IMR-90 (cell line): ENCODE measurements at regions not wholly inside any gene's neighbourhood (a gene's known extent, or its start where the extent isn't known, plus 50 kb on each side); places are given as distances from the start of the nearest gene placed in this dataset.

Experiments used
- ATAC-seq: fragments of 200-7000 bp; cut with Tn5 transposase; 2 replicates; pipeline ENCODE4 v1.9.1; 2020; ENCODE audit warnings: low read depth, mild to moderate bottlenecking, moderate library complexity
- BruUV-seq: library from RNA; stranded (reverse); fragments of 400-500 nt; replicated peaks from 2 replicates; lab custom pipeline; 2021; lab: Mats Ljungman, UMichigan
- CTCF ChIA-PET: fragments of 300-600 bp; formaldehyde crosslinking; extraction: SDS; loops from one replicate; lab custom pipeline; 2021; ENCODE audit warnings: antibody characterized with exemption; lab: Yijun Ruan, JAX
- POLR2A ChIA-PET: fragments of 300-600 bp; sonication (Branson Sonifier 250); formaldehyde crosslinking; loops from one replicate; lab custom pipeline; 2022; ENCODE audit warnings: antibody characterized with exemption; ENCODE audit not compliant: unreplicated experiment; lab: Charles Lee
- DNase-seq: peaks from one replicate; pipeline ENCODE4 v3.0.0; 2013
- H2AFZ ChIP-seq: replicated peaks from 2 replicates; pipeline ENCODE3; 2013; ENCODE audit warnings: low read length, mild to moderate bottlenecking; ENCODE audit not compliant: poor library complexity
- H2AK5ac ChIP-seq: 2 replicates; pipeline ENCODE4 v1.6.1; 2013; ENCODE audit warnings: low read depth, low read length, inconsistent platforms
- H2AK9ac ChIP-seq: replicated peaks from 2 replicates; pipeline ENCODE3; 2013; ENCODE audit warnings: mild to moderate bottlenecking, low read depth, low read length, moderate library complexity; ENCODE audit not compliant: poor library complexity
- H2BK120ac ChIP-seq: 2 replicates; pipeline ENCODE4 v1.6.1; 2013; ENCODE audit warnings: low read depth, low read length, inconsistent platforms
- H2BK15ac ChIP-seq: 3 replicates; pipeline ENCODE4 v1.6.1; 2013; ENCODE audit warnings: low read depth, low read length, inconsistent platforms
- H2BK20ac ChIP-seq: 2 replicates; pipeline ENCODE4 v1.6.1; 2013; ENCODE audit warnings: low read depth, mild to moderate bottlenecking, inconsistent platforms, low read length, moderate library complexity
- H2BK5ac ChIP-seq: 2 replicates; pipeline ENCODE4 v1.6.1; 2013; ENCODE audit warnings: mild to moderate bottlenecking, low read depth, low read length, inconsistent platforms; ENCODE audit not compliant: poor library complexity, severe bottlenecking
- H3K14ac ChIP-seq: replicated peaks from 2 replicates; pipeline ENCODE4 v1.6.1; 2013; ENCODE audit warnings: low read depth, low read length, inconsistent platforms
- H3K18ac ChIP-seq: 2 replicates; pipeline ENCODE4 v1.6.1; 2013; ENCODE audit warnings: low read depth, low read length, control low read depth
- H3K23ac ChIP-seq: 2 replicates; pipeline ENCODE4 v1.6.1; 2013; ENCODE audit warnings: low read depth, low read length, inconsistent platforms
- H3K27ac ChIP-seq: 2 replicates; pipeline ENCODE4 v1.5.1; 2013; ENCODE audit warnings: mild to moderate bottlenecking, control low read depth, low read length; ENCODE audit not compliant: insufficient read depth
- H3K27me3 ChIP-seq: 2 replicates; pipeline ENCODE4 v1.6.1; 2013; ENCODE audit warnings: low read length; ENCODE audit not compliant: control insufficient read depth, insufficient read depth
- H3K36me3 ChIP-seq: 2 replicates; pipeline ENCODE4 v1.6.1; 2013; ENCODE audit warnings: low read length, mixed read lengths; ENCODE audit not compliant: control insufficient read depth, insufficient read depth
- H3K4ac ChIP-seq: 2 replicates; pipeline ENCODE4 v1.6.1; 2013; ENCODE audit warnings: low read depth, low read length, inconsistent platforms
- H3K4me1 ChIP-seq: 2 replicates; pipeline ENCODE4 v1.6.1; 2013; ENCODE audit warnings: low read length, mixed read lengths; ENCODE audit not compliant: control insufficient read depth, insufficient read depth
- H3K4me2 ChIP-seq: 2 replicates; pipeline ENCODE4 v1.6.1; 2013; ENCODE audit warnings: low read depth, mild to moderate bottlenecking, control low read depth, low read length, moderate library complexity
- H3K4me3 ChIP-seq: 2 replicates; pipeline ENCODE4 v1.5.1; 2013; ENCODE audit warnings: low read depth, mild to moderate bottlenecking, control low read depth, low read length, moderate library complexity; ENCODE audit not compliant: insufficient read depth
- H3K56ac ChIP-seq: 2 replicates; pipeline ENCODE4 v1.6.1; 2013; ENCODE audit warnings: low read length, inconsistent platforms; ENCODE audit not compliant: insufficient read depth; ENCODE audit errors: extremely low read depth
- H3K79me1 ChIP-seq, 2 experiments: 2 replicates each; pipeline ENCODE4 v1.6.1; 2013; ENCODE audit warnings: low read length in 2 of 2, inconsistent platforms in 1 of 2, low read depth in 1 of 2
- H3K9ac ChIP-seq: 2 replicates; pipeline ENCODE4 v1.6.1; 2013; ENCODE audit warnings: low read depth, low read length, control low read depth
- H3K9me1 ChIP-seq: 2 replicates; pipeline ENCODE4 v1.6.1; 2013; ENCODE audit warnings: low read length, inconsistent platforms; ENCODE audit not compliant: insufficient read depth
- H3K9me3 ChIP-seq: 2 replicates; pipeline ENCODE4 v1.6.1; 2013; ENCODE audit warnings: low read length; ENCODE audit not compliant: control insufficient read depth, insufficient read depth
- H4K20me1 ChIP-seq: 2 replicates; pipeline ENCODE4 v1.6.1; 2013; ENCODE audit warnings: low read length, inconsistent platforms; ENCODE audit not compliant: insufficient read depth
- H4K5ac ChIP-seq: 2 replicates; pipeline ENCODE4 v1.6.1; 2013; ENCODE audit warnings: mild to moderate bottlenecking, low read depth, low read length, control low read depth
- H4K8ac ChIP-seq, 2 experiments: 2 replicates each; pipeline ENCODE4 v1.6.1; 2013; ENCODE audit warnings: low read depth in 2 of 2, low read length in 2 of 2, control low read depth in 1 of 2, inconsistent platforms in 1 of 2
- H4K91ac ChIP-seq: 2 replicates; pipeline ENCODE4 v1.6.1; 2013; ENCODE audit warnings: low read depth, low read length, inconsistent platforms; ENCODE audit not compliant: insufficient read depth
- BHLHE40 ChIP-seq: fragments of 150-350 bp; IDR thresholded peaks from 2 replicates; pipeline ENCODE4 v1.6.1; 2016; ENCODE audit warnings: mild to moderate bottlenecking, low read depth, low read length
- CEBPB ChIP-seq: IDR thresholded peaks from 2 replicates; pipeline ENCODE4 v1.6.1; 2012; ENCODE audit warnings: low read depth, low read length, improper control_type of control experiment
- CHD1 ChIP-seq: IDR thresholded peaks from 2 replicates; pipeline ENCODE4 v1.6.1; 2012; ENCODE audit warnings: low read depth, low read length, improper control_type of control experiment
- CTCF ChIP-seq: conservative IDR thresholded peaks from 2 replicates; pipeline ENCODE4 v1.5.1; 2012; ENCODE audit warnings: mild to moderate bottlenecking, low read depth, low read length, improper control_type of control experiment
- ELK1 ChIP-seq: fragments of 150-350 bp; IDR thresholded peaks from 2 replicates; pipeline ENCODE4 v1.6.1; 2016; ENCODE audit warnings: low read depth, mild to moderate bottlenecking, low read length, moderate library complexity, borderline replicate concordance
- FOS ChIP-seq: fragments of 150-350 bp; IDR thresholded peaks from 2 replicates; pipeline ENCODE4 v1.6.1; 2016; ENCODE audit warnings: low read depth, low read length
- MAFK ChIP-seq: IDR thresholded peaks from 2 replicates; pipeline ENCODE4 v1.6.1; 2012; ENCODE audit warnings: low read depth, low read length, improper control_type of control experiment
- MAZ ChIP-seq: IDR thresholded peaks from 2 replicates; pipeline ENCODE4 v1.6.1; 2012; ENCODE audit warnings: low read depth, mild to moderate bottlenecking, low read length, improper control_type of control experiment, moderate library complexity, borderline replicate concordance
- MXI1 ChIP-seq: IDR thresholded peaks from 2 replicates; pipeline ENCODE4 v1.6.1; 2012; ENCODE audit warnings: low read depth, mild to moderate bottlenecking, low read length, moderate library complexity, borderline replicate concordance
- NFE2L2 ChIP-seq: fragments of 150-350 bp; IDR thresholded peaks from 2 replicates; pipeline ENCODE4 v1.6.1; 2016; ENCODE audit warnings: low read depth, mild to moderate bottlenecking, low read length
- POLR2A ChIP-seq: IDR thresholded peaks from 2 replicates; pipeline ENCODE4 v1.6.1; 2012; ENCODE audit warnings: mild to moderate bottlenecking, low read depth, low read length
- RAD21 ChIP-seq: IDR thresholded peaks from 2 replicates; pipeline ENCODE4 v1.6.1; 2012; ENCODE audit warnings: low read length, improper control_type of control experiment
- RCOR1 ChIP-seq: IDR thresholded peaks from 2 replicates; pipeline ENCODE4 v1.6.1; 2012; ENCODE audit warnings: mild to moderate bottlenecking, low read length, improper control_type of control experiment; ENCODE audit not compliant: insufficient replicate concordance
- RFX5 ChIP-seq: IDR thresholded peaks from 2 replicates; pipeline ENCODE4 v1.8.0; 2012; ENCODE audit warnings: low read depth, mild to moderate bottlenecking, low read length, moderate library complexity
- SMC3 ChIP-seq: fragments of 150-350 bp; IDR thresholded peaks from 2 replicates; pipeline ENCODE4 v1.6.1; 2016; ENCODE audit warnings: low read depth, mild to moderate bottlenecking, antibody characterized with exemption, low read length, moderate library complexity
- WGBS, 2 experiments: methylation state at CpG; one replicate each; pipeline versions ENCODE4 v1.1.5 to v1.1.7; 2013; ENCODE audit warnings: missing lambda C conversion rate in 2 of 2; ENCODE audit not compliant: insufficient read length in 1 of 2; ENCODE audit errors: extremely low coverage in 2 of 2; 5-methylcytosine and 5-hydroxymethylcytosine counted together
- dilution Hi-C: fragments of 300-500 bp; cut with HindIII; formaldehyde crosslinking; loops from one replicate; pipeline ENCODE4 v1.14.3; 2018; ENCODE audit warnings: low sequenced_read_pairs; ENCODE audit not compliant: unreplicated experiment
- in situ Hi-C: fragments of 300-500 bp; cut with MboI; formaldehyde crosslinking; loops from 3 replicates; pipeline ENCODE4 v1.14.3; 2019; ENCODE audit warnings: low sequenced_read_pairs, inconsistent platforms, mixed read lengths
- intact Hi-C: fragments of 100-400 bp; cut with micrococcal nuclease; formaldehyde crosslinking; loops from 2 replicates; pipeline ENCODE4 v1.10.0; 2022
- TF ChIP-seq, protein P1 (sequence below): fragments of 150-350 bp; IDR thresholded peaks from 2 replicates; pipeline ENCODE4 v1.6.1; 2017; ENCODE audit warnings: mild to moderate bottlenecking, antibody characterized with exemption, low read length, low read depth

DNA sequence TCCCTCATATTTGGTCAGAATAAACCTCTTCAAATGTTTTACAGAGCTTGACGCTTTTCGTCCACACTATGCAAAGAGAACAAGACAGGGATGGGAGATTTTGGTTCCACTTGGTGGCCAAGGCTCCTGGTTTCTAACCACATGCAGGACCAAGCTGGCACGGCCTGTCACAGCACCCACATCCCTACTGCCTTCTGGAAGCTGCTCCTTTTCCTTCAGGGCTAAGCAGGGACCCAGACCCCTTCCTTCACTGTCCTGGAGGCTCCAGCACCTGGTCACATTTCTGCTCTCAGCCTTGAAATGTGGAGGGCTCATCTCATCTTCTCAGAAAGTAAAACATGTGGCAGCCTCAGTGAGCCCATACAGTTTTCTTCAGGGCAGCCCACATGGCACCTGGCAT, 50.4 kb upstream of the ARHGEF7 start:
- H4K91ac ChIP-seq = no peak overlapping the region
- no peak overlapping the region for H3K18ac ChIP-seq
- no peak overlapping the region for H2BK5ac ChIP-seq
- no peak overlapping the region for H3K14ac ChIP-seq
- intact Hi-C loops (loop anchor here (10.0 kb wide), 1 partner anchor 1380 kb away; no protein-coding TSS in a partner anchor), in situ Hi-C loops (no loop called here), dilution Hi-C loops (no loop called here)
- ChIA-PET POLR2A (no interaction called here), CTCF (no interaction called here)
- H4K8ac ChIP-seq = no peak overlapping the region
- WGBS, 2 experiments = 100% methylated on average over 1 of the region's 3 CpGs; no CpG with 5 or more reads in 1 of the 2 experiments
- no peak overlapping the region for H2AK5ac ChIP-seq
- no peak overlapping the region for H4K5ac ChIP-seq
- BruUV-seq = no TSS peak
- no peak overlapping the region for H2BK15ac ChIP-seq
- no peaks in the 10 kb centered on the region for H3K9me1 ChIP-seq
- TF ChIP-seq CEBPB (no peak), NFE2L2 (no peak), RFX5 (no peak), MAFK (no peak), CHD1 (no peak), BHLHE40 (no peak), FOS (no peak), MXI1 (no peak), CTCF (no peak), SMC3 (no peak), ELK1 (no peak), MAZ (no peak), RCOR1 (no peak), RAD21 (no peak), POLR2A (no peak)
- TF ChIP-seq, protein P1, sequence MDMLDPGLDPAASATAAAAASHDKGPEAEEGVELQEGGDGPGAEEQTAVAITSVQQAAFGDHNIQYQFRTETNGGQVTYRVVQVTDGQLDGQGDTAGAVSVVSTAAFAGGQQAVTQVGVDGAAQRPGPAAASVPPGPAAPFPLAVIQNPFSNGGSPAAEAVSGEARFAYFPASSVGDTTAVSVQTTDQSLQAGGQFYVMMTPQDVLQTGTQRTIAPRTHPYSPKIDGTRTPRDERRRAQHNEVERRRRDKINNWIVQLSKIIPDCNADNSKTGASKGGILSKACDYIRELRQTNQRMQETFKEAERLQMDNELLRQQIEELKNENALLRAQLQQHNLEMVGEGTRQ = no peak
- H3K4me1 ChIP-seq = no peaks in the 10 kb centered on the region
- H2BK20ac ChIP-seq = no peak overlapping the region
- no peak overlapping the region for H2BK120ac ChIP-seq
- H2AFZ ChIP-seq = no peak overlapping the region
- H4K20me1 ChIP-seq = no peaks in the 10 kb centered on the region
- no peak overlapping the region for H3K27ac ChIP-seq
- H2AK9ac ChIP-seq = no peak overlapping the region
- no peak overlapping the region for H3K4me2 ChIP-seq
- H3K36me3 ChIP-seq = no peaks in the 10 kb centered on the region
- no peaks in the 10 kb centered on the region for H3K9me3 ChIP-seq
- H3K4me3 ChIP-seq = no peak overlapping the region
- no peak overlapping the region for H3K4ac ChIP-seq
- no peak for ATAC-seq
- no peak overlapping the region for H3K23ac ChIP-seq
- no peaks in the 10 kb centered on the region for H3K79me1 ChIP-seq
- H3K27me3 ChIP-seq = peaks cover 26% of the 10 kb centered on the region
- no peak overlapping the region for H3K9ac ChIP-seq
- H3K56ac ChIP-seq = no peak overlapping the region
- no peak for DNase-seq
